ENCODE measurements at regions not wholly inside any gene's neighbourhood (a gene's known extent, or its start where the extent isn't known, plus 50 kb on each side); places are given as distances from the start of the nearest gene placed in this dataset.
"Not testable (repeated sequence)": the region's sequence is repeated elsewhere in the genome, so short reads cannot be mapped to it uniquely, and the experiment has no call there.

- not testable (repeated sequence) for DNase-seq (ENCODE audit: low read depth, low spot score)
Measured at GRCh38 chr2:87538268-87538667, 209.6 kb upstream of the PLGLB2 start.

DNA sequence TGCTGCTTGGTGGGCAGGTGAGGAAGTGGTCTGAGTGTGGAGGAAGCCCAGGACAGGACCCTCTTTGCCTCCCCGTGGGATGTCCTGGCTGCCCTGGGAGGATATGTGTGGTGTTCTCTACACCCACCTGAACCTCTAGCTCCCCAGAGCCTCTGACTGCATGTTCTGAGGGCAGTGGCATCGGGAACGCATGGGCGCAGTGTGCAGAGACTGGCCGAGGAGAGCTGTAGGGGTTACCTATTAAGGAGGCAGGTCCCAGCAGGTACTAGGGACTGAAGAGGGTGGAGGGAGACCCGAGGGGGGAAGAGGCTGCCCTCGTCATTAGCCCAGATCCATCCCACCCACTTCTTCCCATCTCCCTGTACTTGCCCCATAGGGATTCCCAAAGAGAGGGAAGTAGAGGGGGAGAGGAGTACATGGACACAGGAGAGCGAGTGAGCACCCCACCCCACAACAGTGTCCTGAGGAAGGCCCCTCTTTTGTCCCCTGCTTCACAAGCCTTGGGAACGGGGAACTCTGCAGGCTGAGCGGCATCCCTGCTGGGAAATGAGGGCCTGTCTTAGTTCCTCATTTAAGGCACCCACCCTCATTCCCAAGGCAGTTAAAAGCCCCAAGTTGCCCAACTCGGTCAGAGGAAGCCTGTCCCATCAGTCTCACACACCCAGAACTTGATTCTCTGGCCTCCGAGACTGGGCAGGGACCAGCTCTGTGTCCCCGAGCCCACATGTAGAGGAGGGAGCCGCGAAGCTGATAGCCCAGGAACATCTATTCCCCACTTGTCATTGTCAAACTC is 208.5 kb upstream of the PLGLB2 start:
- not testable (repeated sequence) for DNase-seq (ENCODE audit: low read depth, low spot score)

GRCh38 chr2:87540242-87540641 is 207.6 kb upstream of the PLGLB2 start:
- not testable (repeated sequence) for DNase-seq (ENCODE audit: low read depth, low spot score)

GRCh38 chr2:87542599-87543174 is 205.2 kb upstream of the PLGLB2 start:
- not testable (repeated sequence) for DNase-seq (ENCODE audit: low read depth, low spot score)

- DNase-seq (ENCODE audit: low read depth, low spot score): not testable (repeated sequence)
Measured at GRCh38 chr2:87543797-87544196, 204.1 kb upstream of the PLGLB2 start.

DNA sequence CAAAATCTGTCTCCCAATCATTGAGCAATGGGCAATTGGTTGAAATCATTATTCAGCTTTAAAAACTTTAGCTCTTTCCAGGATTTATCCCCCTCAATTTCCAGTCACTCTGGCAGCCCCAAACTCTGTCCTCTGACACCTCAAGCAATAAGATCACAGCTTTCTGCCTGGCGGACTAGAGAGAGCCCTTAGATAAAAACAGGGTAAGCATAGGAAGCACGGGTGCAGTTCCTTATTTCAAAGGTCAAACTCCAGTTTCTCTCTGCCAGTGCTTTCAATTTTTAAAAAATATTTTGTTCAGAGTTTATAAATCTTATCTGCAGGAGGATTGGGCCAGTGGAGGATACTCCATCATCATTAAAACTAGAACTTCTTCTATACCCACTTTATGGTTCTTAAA is 200.8 kb upstream of the PLGLB2 start:
- not testable (repeated sequence) for DNase-seq (ENCODE audit: low read depth, low spot score)

DNA sequence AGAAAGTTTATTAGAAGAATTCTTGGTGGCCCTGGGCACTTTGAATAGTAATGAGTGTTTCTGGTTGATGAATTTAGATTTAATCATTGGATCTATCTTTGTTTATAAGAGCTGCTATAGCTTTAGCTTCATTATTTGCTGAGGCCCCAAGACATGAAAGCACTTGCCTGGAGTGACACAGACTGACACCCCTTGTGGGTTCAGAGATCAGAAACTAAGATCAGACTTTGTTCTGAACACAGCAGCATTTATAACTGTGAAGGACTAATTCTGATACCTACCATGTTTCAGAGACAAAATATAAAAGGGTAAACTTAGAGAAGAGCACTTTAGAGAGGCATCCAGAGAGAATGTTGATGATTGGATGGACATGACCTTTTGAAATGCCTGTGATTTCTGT is 199.9 kb upstream of the PLGLB2 start:
- DNase-seq (ENCODE audit: low read depth, low spot score): not testable (repeated sequence)

DNA sequence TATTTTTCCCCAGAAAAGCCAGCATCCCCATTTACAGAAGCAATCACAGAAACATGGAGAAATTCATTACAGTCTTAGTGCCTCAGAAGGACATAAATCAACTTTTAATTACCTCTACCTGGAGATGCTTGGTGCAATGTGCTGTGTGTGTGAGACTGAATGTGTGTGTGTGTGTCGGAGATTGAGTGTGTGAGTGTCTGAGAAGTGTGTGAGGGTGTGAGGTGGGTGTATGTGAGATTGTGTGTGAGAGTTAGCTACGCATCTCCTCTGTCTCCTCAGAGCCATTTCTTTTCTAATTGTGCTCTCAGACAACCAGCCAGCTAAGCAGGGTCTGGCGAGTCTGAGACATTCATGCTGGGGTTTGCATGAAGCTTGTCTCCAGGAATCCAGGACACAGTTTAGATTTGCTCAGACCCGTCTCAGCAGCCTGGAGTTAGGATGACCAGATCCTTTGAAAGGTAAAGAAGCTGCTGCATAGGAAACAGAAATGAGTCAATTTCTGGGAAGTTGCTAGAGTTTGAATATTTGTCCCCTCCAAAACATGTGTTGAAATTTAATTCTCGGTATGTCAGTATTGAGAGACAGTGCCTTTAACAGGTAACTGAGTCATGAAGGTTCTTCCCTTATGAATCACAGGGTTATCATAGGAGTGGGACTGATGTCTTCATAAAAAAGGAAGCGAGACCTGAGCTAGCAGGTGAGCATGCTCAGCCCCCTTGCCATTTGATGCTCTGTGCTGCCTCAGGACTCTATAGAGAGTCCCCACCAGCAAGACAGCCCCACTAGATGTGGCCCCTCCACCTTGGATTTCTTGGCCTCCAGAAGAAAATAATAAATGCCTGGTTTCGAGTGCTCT is 199.0 kb upstream of the PLGLB2 start:
- not testable (repeated sequence) for DNase-seq (ENCODE audit: low read depth, low spot score)

GRCh38 chr2:87549561-87550202 is 198.2 kb upstream of the PLGLB2 start:
- DNase-seq (ENCODE audit: low read depth, low spot score): not testable (repeated sequence)

- DNase-seq (ENCODE audit: low read depth, low spot score): not testable (repeated sequence)
Measured at GRCh38 chr2:87554678-87555077, 193.2 kb upstream of the PLGLB2 start.

- DNase-seq (ENCODE audit: low read depth, low spot score): not testable (repeated sequence)
Measured at GRCh38 chr2:87555082-87555481, 192.8 kb upstream of the PLGLB2 start.

- DNase-seq (ENCODE audit: low read depth, low spot score): not testable (repeated sequence)
Measured at GRCh38 chr2:87559001-87559400, 188.9 kb upstream of the PLGLB2 start.

GRCh38 chr2:87559735-87560134 is 188.2 kb upstream of the PLGLB2 start:
- not testable (repeated sequence) for DNase-seq (ENCODE audit: low read depth, low spot score)

DNA sequence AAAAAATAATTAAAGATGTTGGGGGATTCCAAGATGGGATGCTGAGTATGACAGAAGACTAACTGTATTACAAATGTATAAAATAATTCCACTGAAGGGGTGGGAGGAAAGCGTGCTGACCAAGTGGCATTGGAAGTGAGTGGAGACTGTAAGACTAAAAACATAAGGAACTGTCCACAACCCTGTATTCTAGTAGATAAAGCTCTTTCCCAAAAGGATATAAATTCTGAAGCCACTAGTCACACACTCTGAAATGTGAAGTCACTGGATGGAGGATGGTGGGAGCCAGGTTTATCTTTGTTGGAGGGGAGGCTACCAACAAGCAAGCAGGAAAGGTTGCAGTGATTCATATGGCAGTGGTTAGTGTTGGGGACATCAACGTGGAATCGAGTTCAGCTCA is 182.8 kb upstream of the PLGLB2 start:
- DNase-seq (ENCODE audit: low read depth, low spot score): not testable (repeated sequence)

DNA sequence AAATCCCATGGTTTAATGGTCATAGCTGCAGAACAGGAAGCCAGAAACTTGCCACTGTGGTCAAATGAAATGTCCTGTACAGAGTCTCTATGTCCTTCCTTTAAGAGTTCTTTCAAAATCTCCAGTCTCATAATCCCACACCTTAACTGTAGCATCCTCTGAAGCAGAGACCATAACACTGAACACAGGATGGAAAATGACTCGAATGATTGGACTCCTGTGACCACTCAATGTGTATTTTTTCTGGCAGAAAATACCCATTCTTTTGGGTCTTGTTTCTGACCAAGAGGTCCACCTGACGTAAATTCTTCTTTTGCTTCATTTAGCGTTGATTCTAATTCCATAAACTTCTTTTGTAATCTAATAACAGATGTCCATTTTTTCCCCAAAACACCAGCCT is 181.4 kb upstream of the PLGLB2 start:
- not testable (repeated sequence) for DNase-seq (ENCODE audit: low read depth, low spot score)

DNA sequence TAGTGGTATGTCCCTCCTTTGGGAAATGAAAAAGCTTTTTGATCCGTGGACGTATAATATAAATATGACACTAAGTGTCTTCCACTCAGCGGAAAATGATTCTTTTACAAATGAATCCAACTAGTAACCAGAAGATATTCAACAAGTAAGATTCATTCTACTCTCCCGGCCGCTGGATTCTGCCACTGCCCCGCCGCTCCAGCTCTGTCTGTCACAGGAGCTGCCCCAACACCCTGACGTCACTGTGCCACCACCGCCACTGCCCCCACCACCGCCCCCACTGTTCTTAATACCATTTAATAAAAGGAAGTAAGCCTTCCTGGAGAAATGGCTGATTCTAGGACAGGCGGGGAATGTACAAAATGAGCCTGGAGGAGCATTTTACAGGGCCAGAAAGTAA is 180.8 kb upstream of the PLGLB2 start:
- DNase-seq (ENCODE audit: low read depth, low spot score): not testable (repeated sequence)

DNA sequence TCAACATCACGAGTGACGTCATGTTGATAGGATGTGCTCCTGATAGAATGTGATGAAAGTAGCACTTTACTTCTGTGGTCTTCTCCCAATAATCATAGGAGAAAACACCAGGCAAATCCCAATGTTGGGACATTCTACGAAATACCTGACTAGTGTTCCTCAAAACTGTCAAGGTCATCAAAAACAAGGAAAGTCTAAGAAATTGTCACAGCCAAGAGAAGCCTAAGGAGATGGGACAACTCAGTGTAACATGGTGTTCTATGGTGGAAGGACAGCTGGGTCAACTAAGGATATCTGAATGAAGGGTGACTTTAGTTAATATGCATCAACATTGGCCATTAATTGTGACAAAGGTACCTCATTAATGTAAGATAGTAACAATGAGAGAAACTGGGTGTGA is 180.0 kb upstream of the PLGLB2 start:
- DNase-seq (ENCODE audit: low read depth, low spot score): not testable (repeated sequence)

DNA sequence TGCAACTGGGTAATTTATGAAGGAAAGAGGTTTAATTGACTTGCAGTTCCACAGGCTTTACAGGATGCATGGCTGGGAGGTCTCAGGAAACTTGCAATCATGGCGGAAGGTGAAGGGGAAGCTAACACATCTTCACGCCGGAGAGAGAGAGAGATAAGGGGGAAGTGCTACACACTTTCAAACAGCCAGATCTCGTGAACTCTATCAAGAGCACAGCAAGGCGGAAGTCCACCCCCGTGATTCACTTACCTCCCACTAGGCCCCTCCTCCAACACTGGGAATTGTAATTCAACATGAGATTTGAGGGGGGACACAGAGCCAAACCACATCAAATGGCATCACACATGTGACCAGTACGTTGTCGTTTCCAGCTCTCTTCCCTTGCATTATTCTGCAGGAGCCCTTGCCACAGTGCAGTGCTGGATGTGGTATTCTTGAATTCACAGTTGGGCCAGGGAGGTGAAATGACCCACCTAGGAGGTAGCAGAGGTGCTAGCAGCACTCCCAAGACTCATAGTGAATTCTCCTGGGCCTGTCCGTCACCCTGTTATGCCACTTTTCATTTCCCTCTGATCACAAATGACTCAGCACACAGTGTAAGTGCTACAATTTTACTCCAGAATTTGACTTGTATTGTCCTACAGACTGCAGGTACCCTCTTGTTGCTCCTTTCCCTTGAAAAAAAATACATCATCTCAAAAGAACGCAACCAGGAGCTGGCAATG is 179.2 kb upstream of the PLGLB2 start:
- DNase-seq (ENCODE audit: low read depth, low spot score): not testable (repeated sequence)

DNA sequence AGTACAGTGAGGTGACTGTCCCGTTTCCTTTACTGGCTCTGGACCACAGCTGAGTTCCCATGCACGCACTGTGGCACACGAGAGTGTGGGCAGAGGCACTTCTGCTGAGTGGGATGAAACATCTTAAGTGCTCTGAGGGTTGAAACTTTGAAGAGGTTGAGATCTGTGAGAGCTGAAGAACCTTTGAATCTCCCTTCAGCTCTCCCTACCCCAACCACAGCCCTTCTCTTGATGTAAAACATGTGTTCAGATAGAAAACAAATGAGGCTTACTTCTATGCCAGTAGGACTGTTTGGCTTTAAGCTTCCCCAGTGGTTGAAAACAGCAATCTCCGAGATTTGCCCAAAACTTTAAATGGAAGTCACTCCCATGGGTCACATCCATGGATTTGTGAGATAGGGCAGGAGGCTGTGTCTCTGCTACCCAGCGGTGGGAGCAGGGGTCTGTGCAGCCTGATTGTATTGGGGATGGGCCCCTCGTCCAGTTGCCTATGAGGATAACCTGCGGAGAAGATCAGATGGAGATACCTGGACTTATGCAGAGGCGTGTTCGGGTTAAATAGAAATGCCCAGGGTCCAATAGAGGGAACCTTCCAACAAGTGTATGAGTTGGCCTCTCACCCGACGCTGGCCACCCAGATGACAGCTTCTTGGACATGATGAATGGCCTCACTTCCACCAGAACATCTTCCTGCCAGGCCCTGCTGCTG is 178.0 kb upstream of the PLGLB2 start:
- not testable (repeated sequence) for DNase-seq (ENCODE audit: low read depth, low spot score)

DNA sequence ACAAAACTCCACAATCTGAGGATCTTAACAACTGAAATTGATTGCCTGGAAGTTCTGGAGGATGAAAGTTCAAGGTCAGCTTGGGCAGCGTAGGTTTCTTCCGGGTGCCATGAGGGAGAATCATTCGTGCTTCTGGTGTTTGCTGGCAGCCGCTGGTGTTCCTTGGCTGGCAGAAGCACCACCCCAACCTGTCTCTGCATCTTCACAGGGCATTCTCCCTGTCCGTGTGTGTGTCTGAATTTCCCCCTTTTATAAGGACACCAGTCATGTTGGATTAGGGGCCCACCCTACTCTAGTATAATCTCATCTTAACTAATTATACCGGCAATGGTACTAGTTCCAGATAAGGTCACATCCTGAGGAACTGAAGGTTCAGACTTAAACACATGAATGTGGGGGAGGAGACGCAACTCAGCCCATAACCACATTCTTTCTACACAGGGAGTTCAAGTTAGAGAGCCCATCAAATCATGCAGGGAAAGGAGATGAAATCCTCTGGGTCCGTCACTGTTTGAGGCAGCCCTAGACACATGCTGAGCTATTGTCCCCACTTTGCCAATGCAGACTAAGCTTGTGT is 175.9 kb upstream of the PLGLB2 start:
- not testable (repeated sequence) for DNase-seq (ENCODE audit: low read depth, low spot score)
